HL-60 (cell line): ENCODE measurements at regions not wholly inside any gene's neighbourhood (a gene's known extent, or its start where the extent isn't known, plus 50 kb on each side); places are given as distances from the start of the nearest gene placed in this dataset.
"Not testable (repeated sequence)": the region's sequence is repeated elsewhere in the genome, so short reads cannot be mapped to it uniquely, and the experiment has no call there.

Experiments used
- DNase-seq, 2 experiments: peaks; one replicate each; pipeline ENCODE4 v3.0.0-alpha.2; 2010 to 2020; ENCODE audit warnings: low read depth in 1 of 2, low spot score in 1 of 2
- H3K27ac ChIP-seq: fragments of 250-450 bp; sonication (Bioruptor Pico); replicated peaks from 2 replicates; pipeline ENCODE4 v1.5.1; 2020; ENCODE audit warnings: mild to moderate bottlenecking, moderate library complexity
- H3K27me3 ChIP-seq: fragments of 250-450 bp; sonication (Bioruptor Pico); 2 replicates; pipeline ENCODE4 v1.5.1; 2021; ENCODE audit warnings: mild to moderate bottlenecking, moderate library complexity; ENCODE audit not compliant: insufficient read depth, poor library complexity, severe bottlenecking
- H3K4me3 ChIP-seq: replicated peaks from 2 replicates; pipeline ENCODE4 v1.5.1; 2011; ENCODE audit warnings: mild to moderate bottlenecking, control low read depth, low read length; ENCODE audit not compliant: insufficient read depth
- GABPA ChIP-seq: IDR thresholded peaks from 2 replicates; pipeline ENCODE4 v1.6.1; 2012; ENCODE audit warnings: low read depth
- POLR2AphosphoS5 ChIP-seq: IDR thresholded peaks from 2 replicates; pipeline ENCODE4 v1.6.1; 2012; ENCODE audit warnings: low read depth
- REST ChIP-seq: IDR thresholded peaks from 2 replicates; pipeline ENCODE4 v1.6.1; 2012; ENCODE audit warnings: low read depth; ENCODE audit not compliant: insufficient replicate concordance
- SPI1 ChIP-seq: IDR thresholded peaks from 2 replicates; pipeline ENCODE4 v1.6.1; 2012; ENCODE audit warnings: low read depth, mild to moderate bottlenecking, borderline replicate concordance
- TF ChIP-seq, protein P1 (sequence below): IDR thresholded peaks from one replicate; pipeline ENCODE4 v1.5.1; 2011; ENCODE audit warnings: low read length, control low read depth, inconsistent platforms; ENCODE audit not compliant: insufficient read depth

DNA sequence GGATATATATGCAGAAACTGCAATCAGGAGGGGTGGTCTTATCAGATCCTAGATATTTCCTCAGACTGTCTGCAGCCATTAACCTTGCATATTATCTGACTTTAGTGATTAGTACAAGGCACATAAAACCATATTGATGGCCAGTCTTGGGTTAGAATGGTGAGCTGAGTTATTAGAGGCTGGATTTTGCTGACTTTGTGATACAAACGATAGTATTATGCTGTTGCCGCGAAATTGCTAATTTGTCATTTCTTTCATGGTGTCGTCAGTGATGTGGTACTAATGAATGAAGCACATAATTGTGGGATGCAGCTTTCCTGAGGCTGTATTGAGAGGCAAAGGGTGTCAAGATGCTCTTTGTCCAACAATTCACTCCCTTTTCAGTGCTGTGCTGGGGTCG is 172.5 kb downstream of the TEX29 start:
- no peak overlapping the region for H3K4me3 ChIP-seq
- no peak overlapping the region for H3K27ac ChIP-seq
- no peak for DNase-seq
- TF ChIP-seq REST (no peak), SPI1 (no peak), GABPA (no peak), POLR2AphosphoS5 (no peak)
- TF ChIP-seq, protein P1, sequence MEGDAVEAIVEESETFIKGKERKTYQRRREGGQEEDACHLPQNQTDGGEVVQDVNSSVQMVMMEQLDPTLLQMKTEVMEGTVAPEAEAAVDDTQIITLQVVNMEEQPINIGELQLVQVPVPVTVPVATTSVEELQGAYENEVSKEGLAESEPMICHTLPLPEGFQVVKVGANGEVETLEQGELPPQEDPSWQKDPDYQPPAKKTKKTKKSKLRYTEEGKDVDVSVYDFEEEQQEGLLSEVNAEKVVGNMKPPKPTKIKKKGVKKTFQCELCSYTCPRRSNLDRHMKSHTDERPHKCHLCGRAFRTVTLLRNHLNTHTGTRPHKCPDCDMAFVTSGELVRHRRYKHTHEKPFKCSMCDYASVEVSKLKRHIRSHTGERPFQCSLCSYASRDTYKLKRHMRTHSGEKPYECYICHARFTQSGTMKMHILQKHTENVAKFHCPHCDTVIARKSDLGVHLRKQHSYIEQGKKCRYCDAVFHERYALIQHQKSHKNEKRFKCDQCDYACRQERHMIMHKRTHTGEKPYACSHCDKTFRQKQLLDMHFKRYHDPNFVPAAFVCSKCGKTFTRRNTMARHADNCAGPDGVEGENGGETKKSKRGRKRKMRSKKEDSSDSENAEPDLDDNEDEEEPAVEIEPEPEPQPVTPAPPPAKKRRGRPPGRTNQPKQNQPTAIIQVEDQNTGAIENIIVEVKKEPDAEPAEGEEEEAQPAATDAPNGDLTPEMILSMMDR: no peak
- H3K27me3 ChIP-seq: no peaks in the 10 kb centered on the region

GRCh38 chr13:111493468-111493867 is 173.0 kb downstream of the TEX29 start:
- TF ChIP-seq GABPA (no peak), POLR2AphosphoS5 (no peak), SPI1 (no peak), REST (no peak)
- TF ChIP-seq, protein P1: no peak
- Histone ChIP-seq H3K27ac (no peak overlapping the region), H3K27me3 (no peaks in the 10 kb centered on the region), H3K4me3 (no peak overlapping the region)
- DNase-seq: no peak

DNA sequence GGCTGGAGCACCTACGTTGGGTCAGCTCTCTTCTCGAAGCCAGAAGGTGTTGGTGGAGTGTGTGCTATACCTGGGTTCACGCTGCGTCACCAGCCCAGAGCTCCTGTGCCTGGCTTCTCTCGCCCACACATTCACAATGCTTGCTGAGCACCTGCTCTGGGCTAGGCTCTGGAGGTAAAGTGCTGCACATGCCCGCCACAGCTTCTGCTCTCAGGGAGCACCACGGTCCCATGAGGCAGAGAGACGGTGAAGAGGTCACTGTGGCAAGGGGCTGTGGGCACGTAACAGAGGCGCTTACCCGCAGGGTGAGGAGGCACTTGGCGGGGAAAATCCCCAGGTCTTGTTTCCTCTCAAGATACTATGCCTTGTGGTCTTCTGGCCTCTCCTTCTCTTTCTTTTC is 174.2 kb downstream of the TEX29 start:
- no peak overlapping the region for H3K4me3 ChIP-seq
- H3K27ac ChIP-seq: no peak overlapping the region
- DNase-seq: no peak
- H3K27me3 ChIP-seq: no peaks in the 10 kb centered on the region
- TF ChIP-seq SPI1 (no peak), REST (no peak), GABPA (no peak), POLR2AphosphoS5 (no peak)
- TF ChIP-seq, protein P1: no peak

DNA sequence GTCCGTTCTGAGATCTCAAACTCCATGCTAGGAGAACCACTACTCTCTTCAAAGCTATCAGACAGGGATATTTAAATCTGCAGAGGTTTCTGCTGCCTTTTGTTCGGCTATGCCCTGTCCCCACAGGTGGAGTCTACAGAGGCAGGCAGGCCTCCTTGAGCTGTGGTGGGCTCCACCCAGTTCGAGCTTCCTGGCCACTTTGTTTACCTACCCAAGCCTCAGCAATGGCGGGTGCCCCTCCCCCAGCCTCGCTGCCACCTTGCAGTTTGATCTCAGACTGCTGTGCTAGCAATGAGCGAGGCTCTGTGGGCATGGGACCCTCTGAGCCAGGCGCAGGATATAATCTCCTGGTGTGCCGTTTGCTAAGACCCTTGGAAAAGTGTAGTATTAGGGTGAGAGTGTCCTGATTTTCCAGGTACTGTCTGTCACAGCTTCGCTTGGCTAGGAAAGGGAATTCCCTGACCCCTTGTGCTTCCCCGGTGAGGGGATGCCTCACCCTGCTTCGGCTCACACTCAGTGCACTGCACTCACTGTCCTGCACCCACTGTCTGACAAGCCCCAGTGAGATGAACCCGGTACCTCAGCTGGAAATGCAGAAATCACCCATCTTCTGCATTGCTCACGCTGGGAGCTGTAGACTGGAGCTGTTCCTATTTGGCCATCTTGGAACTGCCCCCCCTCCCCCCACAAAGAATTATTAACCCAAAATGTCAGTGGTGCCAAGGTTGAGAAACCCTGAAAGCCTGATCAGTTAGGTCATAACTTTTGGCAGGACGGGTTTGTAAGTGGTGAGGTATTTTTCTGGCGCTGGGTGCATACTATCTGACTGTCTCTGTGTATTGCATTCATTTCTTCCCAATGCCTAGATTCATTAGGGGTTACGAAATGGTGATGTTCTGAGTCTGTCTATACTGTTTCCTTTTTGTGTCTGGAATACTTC is 181.4 kb downstream of the TEX29 start:
- H3K27me3 ChIP-seq, DNase-seq, H3K27ac ChIP-seq, H3K4me3 ChIP-seq: not testable (repeated sequence)
